ENCODE measurements at regions not wholly inside any gene's neighbourhood (a gene's known extent, or its start where the extent isn't known, plus 50 kb on each side); places are given as distances from the start of the nearest gene placed in this dataset.
A peak's percentile ranks its signal among the peaks of the same experiment; 100 is the strongest.

GRCh38 chr2:12436483-12436882, 280.3 kb upstream of the TRIB2 start:
- no peak for TF ChIP-seq CTCF (IDR thresholded peaks at IDR 0.05)
- DNase-seq, result no peak
- H3K4me3 ChIP-seq, result no peak overlapping the region
- no peaks in the 10 kb centered on the region for H3K9me3 ChIP-seq
- no peaks in the 10 kb centered on the region for H3K4me1 ChIP-seq (ENCODE audit: low read depth)
- no peak for ATAC-seq
- intact Hi-C loops (cut with DNase I, micrococcal nuclease), result no loop called here
- no peaks in the 10 kb centered on the region for H3K36me3 ChIP-seq (ENCODE audit: low read depth)

GRCh38 chr2:12436935-12437561, 279.7 kb upstream of the TRIB2 start:
- peak; percentile 68 for ATAC-seq
- Histone ChIP-seq H3K9me3 (no peaks in the 10 kb centered on the region), H3K4me3 (no peak overlapping the region), H3K4me1 (ENCODE audit: low read depth) (no peaks in the 10 kb centered on the region), H3K36me3 (ENCODE audit: low read depth) (no peaks in the 10 kb centered on the region)
- intact Hi-C loops (cut with DNase I, micrococcal nuclease), result no loop called here
- no peak for DNase-seq
- TF ChIP-seq CTCF (IDR thresholded peaks at IDR 0.05), result no peak

GRCh38 chr2:12440731-12441130, 276.0 kb upstream of the TRIB2 start:
- no peak for TF ChIP-seq CTCF (IDR thresholded peaks at IDR 0.05)
- ATAC-seq, result no peak
- no peak for DNase-seq
- Histone ChIP-seq H3K9me3 (no peaks in the 10 kb centered on the region), H3K4me1 (ENCODE audit: low read depth) (no peaks in the 10 kb centered on the region), H3K36me3 (ENCODE audit: low read depth) (no peaks in the 10 kb centered on the region), H3K4me3 (no peak overlapping the region)
- intact Hi-C loops (cut with DNase I, micrococcal nuclease), result no loop called here

DNA sequence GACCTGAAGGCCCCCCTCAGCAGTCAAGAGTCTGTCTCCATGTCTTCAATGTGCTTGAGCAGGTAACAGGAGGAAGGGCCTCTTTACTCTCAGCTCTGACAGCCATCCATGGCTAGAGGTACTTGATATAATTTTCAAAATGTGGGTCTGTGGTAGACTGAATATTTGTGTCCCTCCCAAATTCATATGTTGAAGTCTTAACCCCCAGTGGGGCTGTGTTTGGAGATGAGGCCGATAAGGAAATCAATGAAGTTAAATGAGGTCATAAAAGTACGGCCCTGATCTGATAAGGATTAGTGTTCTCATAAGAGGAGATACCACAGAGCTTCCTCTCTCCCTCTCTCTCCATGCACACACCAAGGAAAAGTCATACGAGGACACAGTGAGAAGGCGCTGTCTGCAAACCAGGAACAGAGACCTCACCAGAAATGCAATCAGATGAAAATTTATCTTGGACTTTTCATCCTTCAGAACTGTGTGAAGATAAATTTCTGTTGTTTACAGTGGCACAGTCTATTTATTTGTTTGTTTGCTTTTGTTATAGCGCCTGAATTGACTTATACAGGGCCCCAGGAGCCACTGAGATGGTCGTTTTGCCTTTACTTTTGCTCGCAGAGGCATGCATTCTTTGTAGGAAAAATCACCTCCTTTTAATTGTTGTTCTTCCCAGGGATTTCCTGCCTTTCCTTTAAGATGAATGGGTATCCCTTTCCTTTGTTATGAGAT, 274.8 kb upstream of the TRIB2 start:
- Histone ChIP-seq H3K4me1 (ENCODE audit: low read depth) (no peaks in the 10 kb centered on the region), H3K9me3 (no peaks in the 10 kb centered on the region), H3K36me3 (ENCODE audit: low read depth) (no peaks in the 10 kb centered on the region), H3K4me3 (no peak overlapping the region)
- no peak for DNase-seq
- no peak for TF ChIP-seq CTCF (IDR thresholded peaks at IDR 0.05)
- peak; percentile 66 for ATAC-seq
- intact Hi-C loops (cut with DNase I, micrococcal nuclease), result no loop called here

DNA sequence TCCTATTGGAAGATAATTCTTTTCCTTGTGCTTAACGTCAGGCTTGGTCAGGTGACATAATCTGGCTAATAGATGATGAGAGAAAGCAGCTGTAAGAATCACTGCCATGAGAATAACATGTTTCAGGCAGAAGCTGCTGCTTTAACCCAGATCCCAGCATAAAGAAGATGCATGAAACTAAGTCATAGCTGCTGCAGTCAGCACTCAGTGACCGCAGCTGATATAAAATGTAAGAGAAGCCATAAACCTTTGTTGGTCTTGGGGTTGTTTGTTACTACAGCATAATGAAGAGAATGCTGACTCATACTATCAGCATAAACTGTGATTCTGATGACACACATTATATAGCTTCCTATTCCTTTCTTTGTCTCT, 274.3 kb upstream of the TRIB2 start:
- DNase-seq (no peak), ATAC-seq (peak; percentile 82)
- intact Hi-C loops (cut with DNase I, micrococcal nuclease), result no loop called here
- Histone ChIP-seq H3K4me3 (no peak overlapping the region), H3K9me3 (no peaks in the 10 kb centered on the region), H3K36me3 (ENCODE audit: low read depth) (no peaks in the 10 kb centered on the region), H3K4me1 (ENCODE audit: low read depth) (no peaks in the 10 kb centered on the region)
- no peak for TF ChIP-seq CTCF (IDR thresholded peaks at IDR 0.05)

All from mucosa of descending colon (tissue), 3 donors.